GM20000 (cell line): ENCODE measurements at regions not wholly inside any gene's neighbourhood (a gene's known extent, or its start where the extent isn't known, plus 50 kb on each side); places are given as distances from the start of the nearest gene placed in this dataset.
"Not testable (repeated sequence)": the region's sequence is repeated elsewhere in the genome, so short reads cannot be mapped to it uniquely, and the experiment has no call there.

Source experiments
- DNase-seq: peaks from one replicate; pipeline ENCODE4 v3.0.0; 2012; ENCODE audit warnings: low spot score
- TF ChIP-seq, protein P1 (sequence below): IDR thresholded peaks from 2 replicates; pipeline ENCODE4 v1.5.1; 2012; ENCODE audit warnings: mild to moderate bottlenecking, control low read depth; ENCODE audit errors: extremely low read depth, missing control alignments

DNA sequence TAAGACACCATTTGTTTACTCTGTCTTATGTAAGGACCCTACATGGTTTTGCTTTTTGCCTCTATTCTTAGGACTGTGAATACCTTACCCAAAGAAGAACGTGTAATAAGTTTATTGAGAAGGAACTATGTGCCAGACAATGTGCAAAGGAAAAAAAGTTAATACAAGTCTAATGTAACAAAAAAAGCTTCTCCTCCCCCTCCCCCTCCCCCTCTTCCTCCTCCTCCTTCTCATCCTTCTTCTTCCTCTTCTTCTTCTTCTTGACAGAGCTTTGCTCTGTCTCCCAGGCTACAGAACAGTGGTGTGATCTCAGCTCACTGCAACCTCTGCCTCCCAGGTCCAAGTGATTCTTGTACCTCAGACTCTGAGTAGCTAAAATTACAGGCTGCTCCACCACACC is 50.9 kb upstream of the MITF start:
- TF ChIP-seq, protein P1, sequence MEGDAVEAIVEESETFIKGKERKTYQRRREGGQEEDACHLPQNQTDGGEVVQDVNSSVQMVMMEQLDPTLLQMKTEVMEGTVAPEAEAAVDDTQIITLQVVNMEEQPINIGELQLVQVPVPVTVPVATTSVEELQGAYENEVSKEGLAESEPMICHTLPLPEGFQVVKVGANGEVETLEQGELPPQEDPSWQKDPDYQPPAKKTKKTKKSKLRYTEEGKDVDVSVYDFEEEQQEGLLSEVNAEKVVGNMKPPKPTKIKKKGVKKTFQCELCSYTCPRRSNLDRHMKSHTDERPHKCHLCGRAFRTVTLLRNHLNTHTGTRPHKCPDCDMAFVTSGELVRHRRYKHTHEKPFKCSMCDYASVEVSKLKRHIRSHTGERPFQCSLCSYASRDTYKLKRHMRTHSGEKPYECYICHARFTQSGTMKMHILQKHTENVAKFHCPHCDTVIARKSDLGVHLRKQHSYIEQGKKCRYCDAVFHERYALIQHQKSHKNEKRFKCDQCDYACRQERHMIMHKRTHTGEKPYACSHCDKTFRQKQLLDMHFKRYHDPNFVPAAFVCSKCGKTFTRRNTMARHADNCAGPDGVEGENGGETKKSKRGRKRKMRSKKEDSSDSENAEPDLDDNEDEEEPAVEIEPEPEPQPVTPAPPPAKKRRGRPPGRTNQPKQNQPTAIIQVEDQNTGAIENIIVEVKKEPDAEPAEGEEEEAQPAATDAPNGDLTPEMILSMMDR: no peak
- DNase-seq: no peak

DNA sequence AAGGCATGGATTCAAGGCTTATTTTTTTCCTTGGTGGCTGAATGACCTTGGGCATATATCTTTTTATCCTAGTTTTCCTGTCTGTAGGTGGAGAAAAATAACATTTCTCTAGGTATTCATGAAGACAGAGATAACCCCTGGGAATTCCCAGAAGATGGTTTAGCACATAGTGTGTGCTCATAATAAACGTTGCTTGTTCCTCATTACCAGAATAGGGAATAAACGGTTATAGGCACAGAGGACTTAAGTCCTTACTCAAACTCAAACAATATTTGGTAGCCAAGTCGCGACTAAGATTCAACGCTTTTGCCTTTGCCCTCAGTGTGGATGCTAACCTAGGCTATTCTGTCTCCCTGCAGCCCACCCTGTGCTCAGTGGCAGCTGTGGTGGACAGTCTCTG is 51.6 kb upstream of the MITF start:
- no peak for DNase-seq
- TF ChIP-seq, protein P1: no peak

DNA sequence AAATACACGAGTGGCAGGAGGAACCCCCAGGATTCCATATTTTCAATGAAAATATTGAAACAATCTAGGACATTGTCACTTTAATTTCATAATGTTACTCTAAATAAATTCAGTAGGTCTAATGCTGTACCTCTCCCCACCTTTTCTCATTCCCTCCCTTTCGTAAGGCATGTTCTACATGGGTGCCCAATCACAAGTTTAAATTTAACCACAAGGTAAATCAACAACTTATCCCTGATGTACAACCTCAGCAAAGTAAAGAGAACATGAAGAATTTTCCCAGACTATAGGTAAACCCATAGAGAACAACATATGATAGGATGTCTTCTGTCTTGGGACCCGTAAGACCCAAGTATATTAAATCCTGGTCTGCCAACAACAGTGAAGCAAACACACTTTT is 53.2 kb upstream of the MITF start:
- DNase-seq: no peak
- TF ChIP-seq, protein P1: no peak

DNA sequence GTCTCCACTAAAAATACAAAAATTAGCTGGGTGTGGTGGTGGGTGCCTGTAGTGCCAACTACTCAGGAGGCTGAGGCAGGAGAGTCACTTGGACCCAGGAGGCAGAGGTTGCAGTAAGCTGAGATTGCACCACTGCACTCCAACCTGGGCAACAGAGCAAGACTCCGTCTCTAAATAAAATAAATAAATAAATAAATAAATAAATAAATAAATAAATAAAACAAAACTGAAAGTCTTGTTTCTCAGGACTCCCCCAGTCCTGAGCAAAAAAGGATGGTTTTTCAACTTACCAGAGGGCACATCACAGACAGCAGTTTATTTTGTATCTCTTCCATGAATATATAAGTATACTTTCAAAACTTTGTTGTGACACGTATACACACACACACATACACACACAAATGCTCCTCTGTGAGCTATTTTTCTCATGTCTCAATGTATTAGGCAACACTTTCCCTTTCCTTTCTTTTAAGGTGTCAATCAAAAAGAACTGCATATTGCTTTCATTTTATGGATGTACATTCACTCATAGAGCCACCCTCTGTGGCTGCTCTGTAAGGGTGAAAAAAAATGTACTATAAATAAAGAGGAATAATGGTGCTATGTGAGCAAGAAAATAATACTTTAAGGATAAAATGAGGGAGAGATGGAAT is 54.8 kb upstream of the MITF start:
- no peak for DNase-seq

DNA sequence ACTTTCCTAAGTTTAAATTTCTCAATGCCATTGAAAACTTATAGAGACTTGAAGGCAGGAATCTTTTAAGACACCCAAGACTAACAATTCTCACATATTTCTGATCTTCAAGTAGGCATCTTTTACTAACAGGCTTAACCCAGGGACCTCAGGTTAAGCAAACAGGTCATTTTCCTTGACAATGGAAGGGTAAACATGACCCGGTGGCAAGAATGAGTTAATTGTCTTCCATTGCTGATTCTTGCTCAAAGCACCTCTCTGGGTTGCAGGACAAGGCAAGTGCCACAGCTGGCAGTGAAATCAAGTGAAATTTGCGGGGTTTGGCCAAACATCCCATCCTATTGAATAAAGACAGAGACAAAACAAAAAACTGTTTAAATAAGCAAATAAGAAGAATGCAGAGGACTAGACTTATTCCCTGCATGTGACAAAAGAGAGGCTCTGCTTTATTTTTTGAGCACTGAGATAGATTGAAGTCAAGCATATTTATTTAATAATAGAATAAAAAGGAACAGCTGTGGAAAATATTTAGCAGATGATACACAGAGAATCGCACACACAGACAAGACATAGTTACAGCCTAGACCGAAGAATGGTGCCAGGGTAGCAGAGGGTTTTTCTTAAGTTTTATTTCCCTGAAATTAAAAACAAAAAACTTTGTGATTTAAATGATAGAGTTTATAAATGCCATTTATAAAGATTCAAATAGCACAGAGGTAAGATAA is 56.0 kb upstream of the MITF start:
- TF ChIP-seq, protein P1: no peak
- DNase-seq: no peak

More for the DNA sequence above, 54.8 kb upstream of the MITF start:
- TF ChIP-seq, protein P1: no peak

DNA sequence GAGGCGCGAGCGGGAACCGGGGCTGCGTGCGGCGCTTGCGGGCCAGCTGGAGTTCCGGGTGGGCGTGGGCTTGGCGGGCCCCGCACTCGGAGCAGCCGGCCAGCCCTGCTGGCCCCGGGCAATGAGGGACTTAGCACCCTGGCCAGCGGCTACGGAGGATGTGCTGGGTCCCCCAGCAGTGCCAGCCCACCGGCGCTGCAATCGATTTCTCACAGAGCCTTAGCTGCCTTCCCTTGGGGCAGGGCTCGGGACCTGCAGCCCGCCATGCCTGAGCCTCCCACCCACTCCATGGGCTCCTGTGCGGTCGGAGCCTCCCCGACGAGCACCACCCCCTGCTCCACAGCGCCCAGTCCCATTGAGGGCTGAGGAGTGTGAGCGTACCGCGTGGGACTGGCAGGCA is 61.8 kb upstream of the MITF start:
- DNase-seq: not testable (repeated sequence)

DNA sequence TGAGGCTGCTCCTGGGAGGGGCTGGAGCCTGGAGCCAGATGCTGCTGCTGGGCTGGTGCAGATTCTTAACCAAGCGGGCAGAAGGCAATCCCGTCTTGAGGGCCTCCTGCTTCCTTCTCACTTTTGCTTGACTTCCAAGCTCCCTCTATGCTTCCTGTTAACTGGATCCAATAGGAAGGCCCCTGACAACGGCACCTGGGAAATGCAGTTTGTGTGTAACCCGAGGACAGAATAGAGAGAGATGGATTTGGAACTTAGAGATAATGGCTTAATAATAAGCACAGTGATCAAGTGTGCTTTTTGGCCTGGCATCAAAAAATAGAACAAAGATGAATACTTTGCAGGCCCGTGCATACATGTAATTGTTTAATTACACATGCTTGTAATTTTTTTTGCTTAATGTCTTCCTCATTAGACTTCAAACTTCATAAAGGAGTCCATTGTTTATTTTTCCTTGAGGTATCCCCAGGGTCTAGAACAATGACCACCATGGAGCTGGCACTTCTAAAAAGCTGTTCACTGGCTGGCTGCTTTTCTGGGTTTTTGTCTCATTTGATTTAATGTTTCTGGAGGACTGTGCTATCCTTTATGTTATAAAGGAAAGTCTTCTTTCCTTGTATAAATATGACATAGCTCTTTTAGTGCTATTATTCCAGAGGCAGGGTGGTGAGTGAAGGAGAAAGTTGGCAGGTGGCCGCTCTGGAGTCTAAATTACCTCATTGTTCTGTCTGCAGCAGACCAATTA is 63.3 kb upstream of the MITF start:
- TF ChIP-seq, protein P1: no peak
- no peak for DNase-seq
